ENCODE measurements at regions not wholly inside any gene's neighbourhood (a gene's known extent, or its start where the extent isn't known, plus 50 kb on each side); places are given as distances from the start of the nearest gene placed in this dataset.

GRCh38 chr12:75666939-75667334, 155.5 kb upstream of the KRR1 start:
- H3K4me3 ChIP-seq: no peak overlapping the region
- intact Hi-C loops (cut with DNase I): no loop called here
- 26 to 64% (median 54%) methylated on average over 2 of the region's 2 CpGs for WGBS, 4 donors
- no peaks in the 10 kb centered on the region for H3K27me3 ChIP-seq
- TF ChIP-seq CTCF (IDR thresholded peaks at IDR 0.05): no peak
- no peak for TF ChIP-seq POLR2A (IDR thresholded peaks at IDR 0.05)
- peaks cover 0 to 9% (median 0%) of the 10 kb centered on the region in 12 donors for H3K4me1 ChIP-seq
- peak overlapping the region in 2 of 12 donors; percentile 7 to 31 for H3K27ac ChIP-seq
- ATAC-seq: peak in 2 of 4 donors; percentile 42 to 65
- H3K36me3 ChIP-seq: no peaks in the 10 kb centered on the region
- DNase-seq: no peak
- no peaks in the 10 kb centered on the region for H3K9me3 ChIP-seq

- no peak for TF ChIP-seq CTCF (IDR thresholded peaks at IDR 0.05)
- ATAC-seq (no peak), DNase-seq (no peak)
- intact Hi-C loops (cut with DNase I): no loop called here
- Histone ChIP-seq H3K4me3 (no peak overlapping the region), H3K27ac (peak overlapping the region in 2 of 12 donors; percentile 7 to 31), H3K4me1 (peaks cover 0 to 9% (median 0%) of the 10 kb centered on the region in 12 donors), H3K27me3 (no peaks in the 10 kb centered on the region), H3K36me3 (no peaks in the 10 kb centered on the region), H3K9me3 (no peaks in the 10 kb centered on the region)
- WGBS, 4 donors: 75 to 80% (median 77%) methylated on average over 5 of the region's 5 CpGs
Observed at GRCh38 chr12:75666126-75666938, 154.9 kb upstream of the KRR1 start.

GRCh38 chr12:75665216-75665615, 153.8 kb upstream of the KRR1 start:
- Histone ChIP-seq H3K4me1 (peaks cover 0 to 9% (median 0%) of the 10 kb centered on the region in 12 donors), H3K9me3 (no peaks in the 10 kb centered on the region), H3K27me3 (no peaks in the 10 kb centered on the region), H3K36me3 (no peaks in the 10 kb centered on the region), H3K27ac (no peak overlapping the region), H3K4me3 (no peak overlapping the region)
- TF ChIP-seq POLR2A (IDR thresholded peaks at IDR 0.05) (no peak), CTCF (IDR thresholded peaks at IDR 0.05) (no peak)
- DNase-seq (no peak), ATAC-seq (no peak)
- intact Hi-C loops (cut with DNase I): no loop called here
- WGBS, 4 donors: 61 to 86% (median 78%) methylated on average over 2 of the region's 2 CpGs

DNA sequence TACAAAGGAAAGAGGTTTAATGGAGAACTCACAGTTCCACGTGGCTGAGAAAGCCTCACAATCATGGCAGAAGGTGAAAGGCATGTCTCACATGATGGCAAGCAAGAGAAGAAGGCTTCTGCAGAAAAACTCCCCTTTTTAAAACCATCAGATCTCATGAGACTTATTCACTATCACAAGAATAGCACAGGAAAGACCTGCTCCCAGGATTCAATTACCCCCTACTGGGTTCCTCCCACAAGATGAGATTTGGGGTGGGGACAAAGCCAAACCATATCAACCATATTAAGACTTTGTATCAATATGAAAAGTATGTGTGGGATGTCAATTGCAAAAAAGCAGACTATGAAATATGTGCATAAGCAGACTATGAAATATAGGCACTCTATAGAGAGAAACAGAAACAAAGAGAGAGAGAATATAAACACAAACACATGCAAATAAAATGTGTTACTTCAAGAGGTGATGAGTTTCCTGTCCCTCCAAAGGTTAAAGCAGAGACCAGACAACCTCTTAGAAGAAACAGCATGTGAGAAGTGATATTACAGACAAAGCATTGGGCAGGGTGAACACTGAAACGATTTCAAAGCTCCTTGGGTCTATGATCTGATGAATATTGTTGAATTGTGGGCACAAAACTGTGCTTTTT, 151.2 kb upstream of the KRR1 start:
- H3K4me1 ChIP-seq: peaks cover 0 to 18% (median 3%) of the 10 kb centered on the region in 12 donors
- no peak for TF ChIP-seq CTCF (IDR thresholded peaks at IDR 0.05)
- TF ChIP-seq POLR2A (IDR thresholded peaks at IDR 0.05): no peak
- no peaks in the 10 kb centered on the region for H3K36me3 ChIP-seq
- DNase-seq (no peak), ATAC-seq (no peak)
- 64 to 76% (median 74%) methylated on average over 2 of the region's 2 CpGs for WGBS, 4 donors
- no peak overlapping the region for H3K4me3 ChIP-seq
- intact Hi-C loops (cut with DNase I): no loop called here
- no peaks in the 10 kb centered on the region for H3K27me3 ChIP-seq
- no peak overlapping the region for H3K27ac ChIP-seq
- no peaks in the 10 kb centered on the region for H3K9me3 ChIP-seq

Measured in heart left ventricle (tissue), 16 donors.